ENCODE measurements at regions not wholly inside any gene's neighbourhood (a gene's known extent, or its start where the extent isn't known, plus 50 kb on each side); places are given as distances from the start of the nearest gene placed in this dataset.

DNA sequence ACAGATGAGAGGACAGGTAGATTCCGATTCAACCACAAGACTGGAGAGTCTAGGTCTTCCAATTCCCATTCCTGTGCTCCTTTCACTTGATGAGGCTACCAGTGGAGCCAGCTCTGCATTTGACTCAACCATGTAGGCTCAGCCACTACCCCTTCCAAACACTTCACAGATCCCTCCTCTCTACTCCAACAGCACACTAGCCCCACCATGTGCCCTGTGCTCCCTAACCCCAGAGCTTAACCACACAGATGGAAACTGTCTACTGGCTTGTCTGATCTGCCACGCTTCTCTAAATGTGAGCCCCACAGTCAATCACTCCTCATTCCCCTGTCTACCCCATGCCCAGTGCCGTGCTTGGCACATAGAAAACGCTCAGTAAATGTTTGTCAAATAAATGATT lies 508.2 kb downstream of the CDK5RAP2 start:
- DNase-seq (ENCODE audit: low spot score), result no peak
- in situ Hi-C loops (cut with HindIII; ENCODE audit: low sequenced_read_pairs), result no loop called here

DNA sequence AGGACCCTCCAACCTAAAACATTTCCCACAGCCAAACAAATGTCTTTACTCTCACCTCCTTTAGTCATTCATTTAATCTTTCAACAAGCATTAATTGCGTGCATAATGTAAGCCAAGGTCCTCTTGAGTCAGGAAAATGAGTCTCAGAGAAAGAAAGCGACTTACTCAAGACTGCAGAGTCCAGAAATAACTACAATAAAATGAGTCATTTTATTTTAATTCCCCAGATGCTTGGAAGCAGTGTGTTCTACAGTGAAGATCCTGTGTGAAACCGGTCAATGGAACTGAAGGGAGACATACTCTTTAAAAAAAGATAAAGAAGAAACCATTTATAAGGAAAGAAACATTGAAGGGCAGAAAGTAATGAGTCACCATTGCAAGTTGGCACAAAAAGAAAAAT lies 513.7 kb downstream of the CDK5RAP2 start:
- no peak for DNase-seq (ENCODE audit: low spot score)
- in situ Hi-C loops (cut with HindIII; ENCODE audit: low sequenced_read_pairs), result no loop called here

DNA sequence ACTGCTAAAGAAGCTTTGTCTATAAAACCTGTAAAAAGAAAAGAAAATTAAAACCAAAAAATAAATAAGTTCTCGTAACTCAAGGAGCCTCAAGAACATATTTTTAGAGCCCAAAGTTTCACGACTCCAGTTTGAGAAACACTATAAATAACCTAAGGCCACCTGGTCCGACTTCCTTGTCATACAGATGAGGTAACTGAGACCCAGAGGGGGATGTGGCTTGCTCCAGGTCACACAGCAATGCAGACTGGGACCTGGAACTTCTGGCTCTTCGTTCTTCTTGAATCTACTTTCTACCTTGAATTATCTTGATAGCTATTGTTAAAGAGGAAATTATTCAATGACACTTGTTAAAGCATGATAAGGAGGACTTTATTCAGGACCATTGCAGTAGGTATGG lies 514.8 kb downstream of the CDK5RAP2 start:
- no peak for DNase-seq (ENCODE audit: low spot score)
- in situ Hi-C loops (cut with HindIII; ENCODE audit: low sequenced_read_pairs), result no loop called here

DNA sequence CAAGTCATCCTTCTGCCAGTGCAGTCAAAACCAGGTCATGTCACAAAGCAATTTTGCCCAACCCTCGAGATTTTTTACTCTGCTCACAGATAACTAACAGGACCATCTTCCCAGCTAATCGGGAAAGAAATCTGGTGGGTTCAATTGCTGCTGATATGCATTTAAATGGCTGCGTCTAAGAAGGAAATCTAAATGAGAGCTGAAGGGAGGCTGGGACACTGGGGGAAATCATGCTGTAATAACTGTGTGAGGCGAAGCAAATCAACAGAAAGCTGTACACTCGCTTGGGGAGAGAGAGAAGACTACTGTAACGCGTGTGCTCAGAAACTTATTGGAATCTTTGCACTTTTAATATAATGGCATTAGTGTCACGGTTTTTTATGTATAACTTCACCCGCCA lies 535.0 kb downstream of the CDK5RAP2 start:
- DNase-seq (ENCODE audit: low spot score), result peak; percentile 42
- in situ Hi-C loops (cut with HindIII; ENCODE audit: low sequenced_read_pairs), result no loop called here

DNA sequence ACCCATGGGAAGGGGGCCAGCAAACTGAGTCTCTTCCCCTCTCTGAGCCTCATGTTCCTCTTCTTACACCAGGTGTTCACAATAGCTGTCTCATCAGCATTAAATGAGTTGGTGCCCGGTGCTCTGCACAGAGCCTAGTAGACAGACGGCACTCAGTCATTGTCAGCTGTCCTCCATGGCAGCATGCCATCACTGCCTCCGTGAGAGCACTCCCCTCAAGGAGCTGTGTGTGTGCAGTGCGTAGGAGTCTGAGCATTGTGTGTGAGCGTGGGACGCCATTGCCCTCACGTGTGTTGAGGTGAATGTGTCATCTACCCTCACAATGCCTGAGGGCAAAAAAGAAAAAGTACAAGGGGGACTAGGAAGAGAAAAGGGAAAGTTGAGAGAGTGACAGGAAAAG lies 536.5 kb downstream of the CDK5RAP2 start:
- in situ Hi-C loops (cut with HindIII; ENCODE audit: low sequenced_read_pairs), result no loop called here
- peak; percentile 79 for DNase-seq (ENCODE audit: low spot score)

DNA sequence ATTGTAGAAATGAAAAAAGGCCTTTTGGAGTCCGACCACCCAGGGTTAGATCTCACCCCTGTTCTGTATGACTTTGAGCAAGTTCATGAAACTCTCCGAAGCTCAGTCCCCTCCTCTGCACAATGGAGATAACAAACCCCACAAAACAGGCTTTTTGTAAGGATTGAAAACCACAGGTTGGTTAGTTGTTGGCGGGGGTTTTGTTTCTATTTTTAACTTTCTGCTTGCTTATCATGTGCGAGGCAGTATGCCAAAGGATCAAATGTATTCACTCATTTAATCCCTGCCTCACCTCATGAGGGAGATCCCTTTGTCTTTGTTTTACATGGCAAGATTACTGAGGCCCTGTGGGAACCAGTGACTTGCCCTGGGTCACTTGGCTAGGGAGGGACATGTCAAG lies 539.1 kb downstream of the CDK5RAP2 start:
- DNase-seq (ENCODE audit: low spot score), result no peak
- in situ Hi-C loops (cut with HindIII; ENCODE audit: low sequenced_read_pairs), result no loop called here

DNA sequence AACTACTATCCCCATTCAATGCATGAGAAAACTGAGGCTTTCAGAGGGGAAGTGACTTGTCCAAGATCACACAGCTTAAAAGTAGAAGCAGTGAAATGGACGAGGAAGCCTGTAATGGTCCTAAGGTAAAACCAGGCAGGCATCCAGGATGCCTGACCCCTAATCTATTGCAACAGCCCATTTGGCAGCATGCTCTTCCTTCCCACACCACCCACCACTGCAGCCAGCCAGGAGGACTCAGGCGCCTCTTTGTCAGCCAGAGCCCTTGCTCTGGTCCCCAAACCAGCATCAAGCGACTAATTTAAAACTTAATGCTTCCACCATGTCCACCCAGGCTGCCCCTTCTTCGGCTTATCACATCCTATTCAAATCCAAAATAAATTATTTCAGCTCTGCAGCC lies 541.6 kb downstream of the CDK5RAP2 start:
- DNase-seq (ENCODE audit: low spot score), result no peak
- in situ Hi-C loops (cut with HindIII; ENCODE audit: low sequenced_read_pairs), result no loop called here

DNA sequence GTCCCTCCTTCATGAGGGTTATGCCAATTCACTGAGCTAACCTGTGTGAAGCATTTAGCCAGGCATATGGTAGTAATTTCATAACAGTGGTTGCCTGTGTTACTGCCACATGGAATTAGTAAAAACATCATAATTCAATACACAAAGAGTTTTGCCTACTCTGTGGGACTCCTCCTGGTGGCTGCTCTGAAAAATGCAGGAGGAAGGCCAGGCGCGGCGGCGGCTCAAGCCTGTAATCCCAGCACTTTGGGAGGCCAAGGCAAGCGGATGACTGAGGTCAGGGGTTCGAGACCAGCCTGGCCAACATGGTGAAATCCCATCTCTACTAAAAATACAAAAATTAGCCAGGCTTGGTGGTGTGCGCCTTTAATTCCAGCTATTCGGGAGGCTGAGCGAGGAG lies 547.3 kb downstream of the CDK5RAP2 start:
- DNase-seq (ENCODE audit: low spot score), result no peak
- in situ Hi-C loops (cut with HindIII; ENCODE audit: low sequenced_read_pairs), result no loop called here

DNA sequence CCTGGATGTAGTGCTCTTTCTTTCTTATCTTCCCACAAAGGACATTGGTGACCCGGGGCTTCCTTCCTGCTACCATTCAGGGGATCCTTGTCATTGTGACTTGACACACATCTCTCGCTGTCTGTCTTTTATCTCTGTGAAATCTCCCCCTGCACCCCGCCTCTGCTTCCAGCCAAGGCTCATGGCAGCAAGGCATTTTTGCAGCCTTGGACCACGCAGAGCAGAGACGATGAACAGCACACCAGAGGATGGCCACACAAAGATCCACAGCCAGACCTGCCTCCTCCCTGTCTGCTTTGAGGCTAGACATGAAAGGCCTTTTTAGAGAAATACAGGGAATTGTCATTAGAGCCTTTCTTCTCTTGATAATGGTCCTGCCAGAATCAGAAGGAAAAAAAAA lies 549.1 kb downstream of the CDK5RAP2 start:
- no peak for DNase-seq (ENCODE audit: low spot score)

DNA sequence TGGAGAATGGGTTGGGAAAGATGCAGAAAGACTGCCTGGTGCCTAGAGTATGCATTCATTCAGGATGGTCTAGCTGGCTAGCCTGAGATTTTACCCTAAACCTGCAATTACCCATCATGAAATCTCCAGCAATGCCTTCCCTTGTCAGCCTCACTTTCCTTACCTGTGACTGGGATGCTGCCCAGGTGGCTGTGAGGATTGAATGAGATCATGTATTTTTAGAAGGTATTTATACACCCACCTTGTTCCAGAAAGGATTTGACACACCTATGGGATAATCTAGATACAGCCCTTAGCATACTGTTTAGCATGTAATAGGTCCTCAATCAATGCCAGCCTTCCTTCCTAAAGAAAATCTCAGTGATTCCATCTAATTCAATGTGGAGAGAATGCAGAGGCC lies 561.4 kb downstream of the CDK5RAP2 start:
- in situ Hi-C loops (cut with HindIII; ENCODE audit: low sequenced_read_pairs), result no loop called here
- no peak for DNase-seq (ENCODE audit: low spot score)

More for the DNA sequence above, 549.1 kb downstream of the CDK5RAP2 start:
- in situ Hi-C loops (cut with HindIII; ENCODE audit: low sequenced_read_pairs), result no loop called here

DNA sequence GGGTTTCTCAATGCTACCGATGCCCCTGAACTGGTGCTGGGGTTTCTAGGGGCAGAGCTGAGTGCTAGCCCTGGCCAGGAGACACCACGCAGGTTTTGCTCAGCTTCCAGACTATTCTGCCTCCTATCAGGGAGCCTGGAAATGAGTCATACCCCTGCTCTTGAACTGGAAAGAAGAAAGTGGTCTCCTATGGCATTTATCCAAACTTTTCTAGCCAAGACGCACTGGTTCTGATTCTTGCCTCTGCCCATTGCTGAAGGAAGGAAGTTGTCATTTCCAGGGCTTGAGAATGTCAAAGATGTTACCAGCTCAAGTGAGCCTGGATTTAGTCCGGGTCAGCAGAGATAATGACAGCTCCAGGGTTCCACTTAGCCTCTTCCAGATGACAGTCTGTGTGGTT lies 561.9 kb downstream of the CDK5RAP2 start:
- in situ Hi-C loops (cut with HindIII; ENCODE audit: low sequenced_read_pairs), result no loop called here
- no peak for DNase-seq (ENCODE audit: low spot score)

DNA sequence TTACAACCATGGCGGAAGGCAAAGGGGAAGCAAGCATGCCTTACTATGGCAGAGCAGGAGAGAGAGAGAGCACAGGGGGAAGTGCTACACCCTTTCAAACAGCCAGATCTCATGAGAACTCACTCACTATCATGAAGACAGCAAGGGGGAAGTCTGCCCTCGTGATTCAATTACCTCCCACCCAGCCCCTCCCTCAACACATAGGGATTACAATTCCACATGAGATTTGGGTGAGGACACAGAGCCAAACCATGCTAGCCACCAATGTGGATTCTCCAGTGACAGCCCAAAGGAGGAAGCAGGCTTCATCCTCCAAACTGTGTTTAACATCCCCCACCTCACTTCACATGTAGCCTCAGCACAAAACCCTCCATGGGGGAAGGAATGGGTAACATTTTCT lies 563.7 kb downstream of the CDK5RAP2 start:
- no peak for DNase-seq (ENCODE audit: low spot score)
- in situ Hi-C loops (cut with HindIII; ENCODE audit: low sequenced_read_pairs), result no loop called here

DNA sequence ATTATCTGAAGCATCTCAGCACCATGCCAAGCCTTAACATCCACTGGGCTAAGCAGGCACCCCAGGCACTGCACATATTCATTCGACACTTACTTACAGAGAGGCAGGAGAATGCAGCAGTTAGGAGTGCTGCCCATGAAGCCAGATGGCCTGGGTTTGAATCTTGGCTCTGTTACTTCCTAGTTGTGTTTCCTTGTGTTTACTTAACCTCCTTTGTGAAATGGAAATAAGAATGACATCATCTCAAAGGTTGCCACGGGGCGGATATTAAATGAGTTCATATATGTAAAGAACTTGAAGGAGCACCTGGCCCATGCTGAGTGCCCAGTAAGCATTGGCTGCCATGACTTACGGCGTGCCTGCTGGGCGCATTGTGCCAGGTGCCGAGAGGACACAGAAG lies 565.2 kb downstream of the CDK5RAP2 start:
- in situ Hi-C loops (cut with HindIII; ENCODE audit: low sequenced_read_pairs), result no loop called here
- peak; percentile 71 for DNase-seq (ENCODE audit: low spot score)

DNA sequence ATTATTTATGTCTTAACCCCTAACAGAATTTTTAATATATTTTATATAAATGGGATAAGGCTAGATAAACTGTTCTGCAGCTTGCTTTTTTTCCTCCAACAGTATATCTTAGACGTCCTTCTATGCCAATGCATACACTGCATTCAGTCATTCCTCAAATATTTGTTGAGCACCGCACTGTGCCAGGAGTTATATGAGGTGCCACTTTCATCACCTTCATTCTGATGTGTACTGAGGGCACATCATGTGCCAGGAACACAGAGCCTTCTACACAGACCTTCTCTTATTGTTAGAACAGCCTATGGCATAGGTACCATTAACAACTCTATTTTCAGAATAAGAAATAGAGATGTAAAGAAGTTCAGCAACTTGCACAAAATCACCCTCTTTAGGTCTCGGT lies 570.1 kb downstream of the CDK5RAP2 start:
- DNase-seq (ENCODE audit: low spot score), result no peak
- in situ Hi-C loops (cut with HindIII; ENCODE audit: low sequenced_read_pairs), result no loop called here

DNA sequence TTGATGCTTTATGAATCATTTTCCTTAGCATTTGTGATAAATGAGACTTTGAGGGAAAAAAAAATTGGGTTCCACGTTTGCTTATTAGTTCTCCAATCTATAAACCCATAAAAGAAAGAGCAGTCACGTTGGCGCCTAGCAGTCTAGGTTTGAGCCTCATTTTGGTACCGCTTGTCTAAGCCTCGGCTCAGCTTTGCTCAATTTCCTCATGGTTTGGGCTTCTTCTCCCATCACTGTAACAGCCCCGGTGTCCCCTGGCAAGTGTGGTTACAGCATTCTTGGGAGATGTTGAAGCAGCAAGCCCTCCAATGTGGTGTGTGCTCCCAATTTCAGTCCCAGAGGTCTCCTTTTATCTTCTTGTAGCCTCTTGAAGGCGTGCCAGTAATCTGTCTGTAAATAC lies 578.4 kb downstream of the CDK5RAP2 start:
- DNase-seq (ENCODE audit: low spot score), result no peak
- in situ Hi-C loops (cut with HindIII; ENCODE audit: low sequenced_read_pairs), result no loop called here

DNA sequence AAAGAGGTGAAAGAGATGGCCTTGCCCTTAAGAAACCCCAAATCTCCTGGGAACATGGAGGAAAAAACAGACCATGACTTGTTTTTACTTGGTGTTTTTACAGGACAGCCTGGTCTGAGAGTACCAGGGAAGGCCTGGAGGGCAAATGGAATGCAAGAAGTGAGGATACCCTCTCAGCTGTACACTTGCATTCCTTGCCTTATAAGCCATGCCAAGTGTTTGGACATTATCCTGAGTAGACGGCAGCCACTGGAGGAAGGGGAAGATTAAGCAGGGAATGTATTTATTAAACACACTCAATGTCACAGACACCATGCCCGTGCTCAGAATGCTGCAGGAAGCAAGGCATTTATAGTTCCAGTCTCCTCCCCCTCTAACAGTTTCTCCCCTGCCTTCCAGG lies 581.4 kb downstream of the CDK5RAP2 start:
- no peak for DNase-seq (ENCODE audit: low spot score)
- in situ Hi-C loops (cut with HindIII; ENCODE audit: low sequenced_read_pairs), result no loop called here

DNA sequence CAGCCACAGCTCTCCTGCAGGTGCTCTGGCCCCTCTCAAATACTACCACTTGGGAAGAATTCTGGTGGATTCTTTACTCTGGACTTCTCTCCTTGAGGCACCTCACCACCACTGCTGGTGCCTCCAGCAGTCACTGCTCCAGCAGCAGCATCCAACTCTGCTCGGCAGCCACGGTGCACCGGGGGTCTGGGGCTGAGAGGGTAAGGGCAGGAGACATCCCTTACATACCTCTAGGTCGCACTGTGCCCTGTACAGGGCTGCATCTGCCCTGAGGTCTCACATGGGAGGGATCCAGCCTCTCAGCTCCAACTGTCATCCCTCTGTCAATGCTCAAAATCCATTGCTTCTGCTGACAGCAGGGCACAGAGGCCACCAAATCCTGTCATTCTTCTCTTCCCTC lies 588.2 kb downstream of the CDK5RAP2 start:
- in situ Hi-C loops (cut with HindIII; ENCODE audit: low sequenced_read_pairs), result no loop called here
- DNase-seq (ENCODE audit: low spot score), result no peak

DNA sequence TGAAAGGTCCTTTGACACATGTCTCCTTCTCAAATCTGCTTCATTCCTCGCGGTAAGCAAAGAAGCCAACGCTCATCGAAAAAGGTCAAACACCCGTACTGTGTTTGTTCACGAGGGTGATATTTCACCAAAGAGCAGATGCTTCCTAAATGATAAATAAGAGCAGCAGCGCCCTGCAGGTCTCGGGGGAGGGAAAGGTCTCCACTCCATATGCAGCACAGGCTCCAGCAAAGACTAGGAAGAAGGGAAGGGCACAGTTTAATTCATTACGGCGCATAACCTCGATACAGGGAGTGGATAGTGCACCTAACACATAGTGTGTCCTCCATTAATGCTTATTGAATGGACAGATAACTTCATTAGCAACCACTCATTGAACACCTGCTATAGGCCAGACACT lies 593.3 kb downstream of the CDK5RAP2 start:
- in situ Hi-C loops (cut with HindIII; ENCODE audit: low sequenced_read_pairs), result no loop called here
- no peak for DNase-seq (ENCODE audit: low spot score)

DNA sequence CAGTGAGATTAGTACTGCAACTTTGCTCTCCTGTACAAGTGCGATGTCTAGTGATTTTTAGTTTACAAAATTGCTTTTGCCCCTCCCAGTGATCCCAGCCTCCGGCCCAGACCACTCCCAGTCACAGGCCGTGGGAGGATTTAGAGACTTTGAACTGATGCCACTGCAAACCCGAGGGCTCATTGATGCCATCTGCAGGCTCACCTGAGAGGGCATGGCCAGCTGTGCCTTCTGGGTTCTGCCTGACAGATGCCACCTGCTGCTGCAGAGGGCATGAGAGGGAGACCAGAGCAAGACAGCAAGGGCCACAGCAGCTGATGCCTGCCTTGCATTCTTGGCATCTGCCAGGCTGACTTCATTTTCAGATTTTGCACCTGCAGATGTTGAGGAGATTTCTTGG lies 593.8 kb downstream of the CDK5RAP2 start:
- in situ Hi-C loops (cut with HindIII; ENCODE audit: low sequenced_read_pairs), result no loop called here
- DNase-seq (ENCODE audit: low spot score), result no peak

DNA sequence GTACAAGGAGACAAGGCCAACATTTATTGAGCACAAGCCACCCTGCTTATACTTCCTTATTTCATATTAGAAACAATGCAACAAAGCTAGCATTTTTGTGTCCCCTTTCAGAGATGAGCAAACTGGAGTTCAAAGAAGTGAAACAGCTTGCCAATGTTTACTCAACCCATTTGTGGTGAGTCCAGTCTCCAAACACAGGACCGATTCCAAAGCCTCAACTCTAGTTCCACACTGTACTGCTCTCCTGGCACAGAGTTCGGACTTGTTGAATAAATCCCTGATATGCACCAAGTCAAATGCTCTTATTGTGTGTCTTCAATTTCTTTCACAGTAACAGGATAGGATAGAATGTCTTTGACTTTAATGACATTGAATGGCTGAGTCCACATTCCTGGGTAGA lies 604.8 kb upstream of the BRINP1 start:
- no peak for DNase-seq (ENCODE audit: low spot score)
- in situ Hi-C loops (cut with HindIII; ENCODE audit: low sequenced_read_pairs), result no loop called here

DNA sequence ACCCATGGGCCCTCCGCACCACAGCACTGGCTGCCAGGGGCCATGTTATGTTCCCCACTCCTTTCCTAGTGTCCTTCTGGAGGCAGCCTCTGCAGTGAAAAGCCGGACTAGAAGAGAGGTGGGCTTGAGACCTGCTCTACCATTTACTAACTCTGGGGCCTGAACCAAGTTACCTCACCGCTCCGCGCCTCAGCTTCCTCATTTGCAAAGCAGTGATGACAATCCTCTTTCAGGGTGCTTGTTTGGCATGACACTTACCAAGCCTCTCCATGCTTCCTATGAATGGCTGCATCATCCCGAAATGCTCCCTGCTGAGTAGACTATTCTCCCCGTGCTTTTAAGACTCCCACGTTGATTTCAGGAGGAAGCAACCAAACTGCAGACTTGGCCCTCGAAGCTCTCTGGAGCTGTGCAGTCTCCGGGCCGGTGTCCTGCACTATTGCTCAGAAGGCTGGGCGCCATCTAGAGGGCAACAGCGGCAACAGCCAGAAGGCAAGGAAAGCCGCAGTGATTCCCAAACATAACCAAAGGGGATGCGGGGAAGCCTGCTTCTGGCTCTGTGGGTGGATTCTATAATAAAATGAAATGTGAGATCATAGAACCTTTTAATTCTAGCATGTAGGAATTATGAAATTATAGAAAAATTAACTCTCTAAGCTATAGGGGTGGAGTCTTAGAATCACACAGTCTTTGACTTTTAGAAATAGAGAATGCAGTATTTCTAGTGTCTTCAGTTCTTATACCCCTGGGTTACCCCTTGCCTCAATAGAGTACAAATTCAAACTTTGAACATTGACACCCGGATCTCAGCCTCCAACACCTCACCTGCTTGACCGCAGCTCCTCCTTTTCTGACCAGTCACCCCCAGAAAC lies 599.8 kb upstream of the BRINP1 start:
- DNase-seq (ENCODE audit: low spot score), result peak; percentile 85
- in situ Hi-C loops (cut with HindIII; ENCODE audit: low sequenced_read_pairs), result no loop called here

Data from G401 (cell line).